Cardiac muscle cell (in vitro differentiated cells and primary cell): ENCODE measurements at regions not wholly inside any gene's neighbourhood (a gene's known extent, or its start where the extent isn't known, plus 50 kb on each side); places are given as distances from the start of the nearest gene placed in this dataset.

Experiments
- DNase-seq, 2 donors: peaks; one replicate each; pipeline versions ENCODE4 v3.0.0 to v3.0.0-alpha.2; 2010 to 2017; ENCODE audit warnings: low read depth in 1 of 2, low spot score in 1 of 2
- H3K27ac ChIP-seq: fragments of 200-600 bp; sonication (generic); 2 replicates; pipeline ENCODE4 v1.5.1; 2016
- H3K27me3 ChIP-seq: fragments of 200-600 bp; sonication (generic); 2 replicates; pipeline ENCODE4 v1.6.0; 2016; ENCODE audit warnings: control low read depth
- H3K36me3 ChIP-seq: fragments of 200-600 bp; sonication (generic); 2 replicates; pipeline ENCODE4 v1.5.1; 2016; ENCODE audit warnings: control low read depth
- H3K4me1 ChIP-seq: fragments of 200-600 bp; sonication (generic); 2 replicates; pipeline ENCODE4 v1.8.1; 2017; ENCODE audit warnings: low read depth, mild to moderate bottlenecking, mixed run types
- H3K4me3 ChIP-seq: fragments of 200-600 bp; sonication (generic); 2 replicates; pipeline ENCODE4 v1.5.1; 2016; ENCODE audit warnings: mild to moderate bottlenecking
- H3K9me3 ChIP-seq: fragments of 200-600 bp; sonication (generic); 2 replicates; pipeline ENCODE4 v1.5.1; 2017; ENCODE audit warnings: low read depth, mild to moderate bottlenecking, control low read depth
- CTCF ChIP-seq: IDR thresholded peaks from 2 replicates; pipeline ENCODE4 v1.5.1; 2012; ENCODE audit warnings: low read depth, mild to moderate bottlenecking, low read length

GRCh38 chr16:24430954-24431760, 108.2 kb upstream of the RBBP6 start:
- no peak for DNase-seq
- H3K27me3 ChIP-seq, result no peaks in the 10 kb centered on the region
- no peak overlapping the region for H3K4me3 ChIP-seq
- H3K27ac ChIP-seq, result no peak overlapping the region
- no peak for TF ChIP-seq CTCF
- H3K4me1 ChIP-seq, result no peaks in the 10 kb centered on the region
- no peaks in the 10 kb centered on the region for H3K36me3 ChIP-seq
- no peaks in the 10 kb centered on the region for H3K9me3 ChIP-seq

- no peak for DNase-seq
- Histone ChIP-seq H3K27ac (no peak overlapping the region), H3K27me3 (no peaks in the 10 kb centered on the region), H3K4me1 (no peaks in the 10 kb centered on the region), H3K9me3 (no peaks in the 10 kb centered on the region), H3K4me3 (no peak overlapping the region), H3K36me3 (no peaks in the 10 kb centered on the region)
- TF ChIP-seq CTCF, result no peak
Observed at GRCh38 chr16:24433706-24434105, 105.7 kb upstream of the RBBP6 start.

- Histone ChIP-seq H3K4me3 (no peak overlapping the region), H3K36me3 (no peaks in the 10 kb centered on the region), H3K27me3 (no peaks in the 10 kb centered on the region), H3K9me3 (no peaks in the 10 kb centered on the region), H3K27ac (no peak overlapping the region), H3K4me1 (no peaks in the 10 kb centered on the region)
- DNase-seq, result no peak
- TF ChIP-seq CTCF, result no peak
Observed at GRCh38 chr16:24440306-24440705, 99.1 kb upstream of the RBBP6 start.

GRCh38 chr16:24442631-24443030, 96.7 kb upstream of the RBBP6 start:
- DNase-seq, result no peak
- Histone ChIP-seq H3K27ac (no peak overlapping the region), H3K9me3 (no peaks in the 10 kb centered on the region), H3K36me3 (no peaks in the 10 kb centered on the region), H3K4me3 (no peak overlapping the region), H3K4me1 (no peaks in the 10 kb centered on the region), H3K27me3 (no peaks in the 10 kb centered on the region)
- TF ChIP-seq CTCF, result no peak

GRCh38 chr16:24445216-24445615, 94.2 kb upstream of the RBBP6 start:
- TF ChIP-seq CTCF, result no peak
- no peak overlapping the region for H3K27ac ChIP-seq
- H3K4me1 ChIP-seq, result no peaks in the 10 kb centered on the region
- DNase-seq, result no peak
- H3K27me3 ChIP-seq, result no peaks in the 10 kb centered on the region
- no peaks in the 10 kb centered on the region for H3K36me3 ChIP-seq
- no peaks in the 10 kb centered on the region for H3K9me3 ChIP-seq
- no peak overlapping the region for H3K4me3 ChIP-seq
